A673 (cell line): ENCODE measurements at regions not wholly inside any gene's neighbourhood (a gene's known extent, or its start where the extent isn't known, plus 50 kb on each side); places are given as distances from the start of the nearest gene placed in this dataset.

Experiments used
- BruUV-seq: library from RNA; stranded (reverse); fragments of 400-500 nt; replicated peaks from 2 replicates; lab custom pipeline; 2021; lab: Mats Ljungman, UMichigan
- CTCF ChIA-PET: fragments of 300-600 bp; sonication (Branson Sonifier 250); formaldehyde crosslinking; loops from one replicate; lab custom pipeline; 2022; ENCODE audit warnings: antibody characterized with exemption; lab: Charles Lee
- POLR2A ChIA-PET: fragments of 300-600 bp; sonication (Branson Sonifier 250); formaldehyde crosslinking; loops from one replicate; lab custom pipeline; 2022; ENCODE audit warnings: antibody characterized with exemption; ENCODE audit not compliant: low non-redundant PET; lab: Charles Lee
- DNase-seq: peaks from one replicate; pipeline ENCODE4 v3.0.0-alpha.2; 2015; ENCODE audit warnings: low spot score
- H3K27ac ChIP-seq: fragments of 200-600 bp; sonication (generic); 2 replicates; pipeline ENCODE4 v1.5.1; 2016; ENCODE audit warnings: mixed run types, low read depth, mild to moderate bottlenecking, mixed read lengths, antibody characterized with exemption, low read length; ENCODE audit not compliant: poor library complexity, severe bottlenecking
- H3K27me3 ChIP-seq: fragments of 200-600 bp; sonication (generic); replicated peaks from 2 replicates; pipeline ENCODE4 v1.6.1; 2017; ENCODE audit warnings: mixed run types, low read depth, mild to moderate bottlenecking, mixed read lengths, antibody characterized with exemption, low read length; ENCODE audit not compliant: insufficient read depth, poor library complexity
- H3K36me3 ChIP-seq: fragments of 200-600 bp; sonication (generic); 2 replicates; pipeline ENCODE4 v1.6.1; 2016; ENCODE audit warnings: mixed run types, mild to moderate bottlenecking, mixed read lengths, antibody characterized with exemption, low read length; ENCODE audit not compliant: insufficient read depth, poor library complexity, severe bottlenecking
- H3K4me1 ChIP-seq: fragments of 200-600 bp; sonication (generic); 2 replicates; pipeline ENCODE4 v1.6.1; 2017; ENCODE audit warnings: mixed run types, mild to moderate bottlenecking, mixed read lengths, antibody characterized with exemption, low read length; ENCODE audit not compliant: insufficient read depth, poor library complexity, severe bottlenecking
- H3K4me3 ChIP-seq: fragments of 200-600 bp; sonication (generic); 2 replicates; pipeline ENCODE4 v1.5.1; 2016; ENCODE audit warnings: low read depth, mixed run types, mild to moderate bottlenecking, mixed read lengths, low read length; ENCODE audit not compliant: poor library complexity, severe bottlenecking
- H3K9me3 ChIP-seq: fragments of 200-600 bp; sonication (generic); 2 replicates; pipeline ENCODE4 v1.6.1; 2016; ENCODE audit warnings: mixed run types, low read depth, mild to moderate bottlenecking, mixed read lengths, antibody characterized with exemption, low read length; ENCODE audit not compliant: poor library complexity, severe bottlenecking
- EZH2 ChIP-seq: fragments of 200-600 bp; sonication (generic); IDR thresholded peaks from 2 replicates; pipeline ENCODE4 v1.6.1; 2017; ENCODE audit warnings: borderline replicate concordance, low read depth, mild to moderate bottlenecking, mixed read lengths, antibody characterized with exemption, low read length; ENCODE audit not compliant: poor library complexity, severe bottlenecking
- intact Hi-C: fragments of 100-400 bp; cut with micrococcal nuclease; formaldehyde crosslinking; loops from one replicate; pipeline ENCODE4 v1.10.0; 2022; ENCODE audit not compliant: unreplicated experiment
- TF ChIP-seq, protein P1 (sequence below): fragments of 300-800, 200-600 bp; sonication (generic); conservative IDR thresholded peaks from 2 replicates; pipeline ENCODE4 v1.5.1; 2017; ENCODE audit warnings: low read depth, mild to moderate bottlenecking, antibody characterized with exemption, low read length, moderate library complexity, mixed read lengths

DNA sequence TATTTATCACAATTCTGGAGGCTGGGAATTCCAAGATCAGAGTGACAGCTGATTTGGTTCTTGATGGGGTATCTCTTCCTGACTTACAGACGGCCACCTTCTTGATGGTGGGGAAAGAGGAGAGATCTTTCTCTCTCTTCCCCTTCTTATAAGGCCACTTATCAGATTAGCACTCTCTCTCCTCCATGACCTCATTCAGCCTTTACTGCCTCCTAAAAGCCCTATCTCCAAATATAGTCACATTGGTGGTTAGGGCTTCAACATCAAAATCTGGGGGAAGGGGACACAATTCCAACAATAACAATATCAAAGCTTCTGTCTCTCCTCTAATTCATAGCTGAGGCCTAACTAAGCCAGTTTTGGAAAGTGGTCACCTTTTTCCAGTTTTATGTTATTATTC, 91.7 kb upstream of the MBNL1 start:
- H3K9me3 ChIP-seq = no peaks in the 10 kb centered on the region
- no peak overlapping the region for H3K27ac ChIP-seq
- DNase-seq = no peak
- H3K4me3 ChIP-seq = no peak overlapping the region
- POLR2A ChIA-PET = no interaction called here
- H3K27me3 ChIP-seq = no peaks in the 10 kb centered on the region
- TF ChIP-seq, protein P1, sequence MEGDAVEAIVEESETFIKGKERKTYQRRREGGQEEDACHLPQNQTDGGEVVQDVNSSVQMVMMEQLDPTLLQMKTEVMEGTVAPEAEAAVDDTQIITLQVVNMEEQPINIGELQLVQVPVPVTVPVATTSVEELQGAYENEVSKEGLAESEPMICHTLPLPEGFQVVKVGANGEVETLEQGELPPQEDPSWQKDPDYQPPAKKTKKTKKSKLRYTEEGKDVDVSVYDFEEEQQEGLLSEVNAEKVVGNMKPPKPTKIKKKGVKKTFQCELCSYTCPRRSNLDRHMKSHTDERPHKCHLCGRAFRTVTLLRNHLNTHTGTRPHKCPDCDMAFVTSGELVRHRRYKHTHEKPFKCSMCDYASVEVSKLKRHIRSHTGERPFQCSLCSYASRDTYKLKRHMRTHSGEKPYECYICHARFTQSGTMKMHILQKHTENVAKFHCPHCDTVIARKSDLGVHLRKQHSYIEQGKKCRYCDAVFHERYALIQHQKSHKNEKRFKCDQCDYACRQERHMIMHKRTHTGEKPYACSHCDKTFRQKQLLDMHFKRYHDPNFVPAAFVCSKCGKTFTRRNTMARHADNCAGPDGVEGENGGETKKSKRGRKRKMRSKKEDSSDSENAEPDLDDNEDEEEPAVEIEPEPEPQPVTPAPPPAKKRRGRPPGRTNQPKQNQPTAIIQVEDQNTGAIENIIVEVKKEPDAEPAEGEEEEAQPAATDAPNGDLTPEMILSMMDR = no peak
- TF ChIP-seq EZH2 = no peak
- CTCF ChIA-PET = no interaction called here
- no TSS peak for BruUV-seq
- no peaks in the 10 kb centered on the region for H3K36me3 ChIP-seq
- intact Hi-C loops = no loop called here
- H3K4me1 ChIP-seq = peaks cover 5% of the 10 kb centered on the region

DNA sequence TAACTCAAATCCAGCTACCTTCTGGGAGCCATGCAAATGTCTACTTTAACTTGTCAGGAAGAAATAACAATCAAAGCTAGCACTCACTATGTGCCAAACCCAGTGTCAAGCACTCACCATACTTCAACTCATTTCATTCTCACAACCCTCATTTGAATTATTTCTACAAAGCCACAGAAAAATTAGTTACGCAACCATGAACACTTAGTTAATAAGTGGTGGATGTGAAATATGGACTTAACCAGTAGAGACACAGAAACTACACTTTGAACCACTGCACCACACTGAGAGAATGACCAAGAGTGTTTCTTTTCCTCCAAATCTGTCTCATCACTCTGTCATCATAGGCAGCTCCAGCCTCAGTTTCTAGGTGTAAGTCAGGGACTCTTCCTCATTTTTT, 91.0 kb upstream of the MBNL1 start:
- no TSS peak for BruUV-seq

DNA sequence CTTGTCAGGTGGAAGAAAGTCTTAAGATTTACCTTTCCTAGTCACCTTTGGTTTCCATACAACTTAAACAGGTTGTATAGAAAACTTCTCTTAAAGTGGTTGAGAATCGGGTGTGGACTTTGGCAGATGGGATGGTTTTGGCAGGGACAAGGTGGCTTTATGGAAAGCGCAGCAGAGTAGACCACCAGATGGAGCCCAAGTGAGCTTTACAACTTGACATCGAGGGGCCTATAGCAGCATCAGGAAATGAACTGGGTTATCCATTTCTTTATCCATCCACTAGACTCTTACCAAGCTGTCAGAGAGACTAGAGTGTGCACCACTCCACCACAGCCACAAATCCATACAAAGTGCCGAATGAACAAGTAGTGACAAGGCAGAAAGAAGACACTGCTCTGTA, 85.3 kb upstream of the MBNL1 start:
- Histone ChIP-seq H3K4me3 (no peak overlapping the region), H3K9me3 (no peaks in the 10 kb centered on the region), H3K36me3 (no peaks in the 10 kb centered on the region), H3K4me1 (peaks cover 6% of the 10 kb centered on the region), H3K27ac (no peak overlapping the region), H3K27me3 (no peaks in the 10 kb centered on the region)
- CTCF ChIA-PET = interaction anchor here (0.7 to 3.5 kb wide), 3 partner anchors 111 to 289 kb away, joined by 3 to 32 read pairs (median 8); no protein-coding TSS in a partner anchor
- POLR2A ChIA-PET = no interaction called here
- peak; percentile 80 for DNase-seq
- intact Hi-C loops = loop anchor here (1.0 kb wide), 1 partner anchor 261 kb away; no protein-coding TSS in a partner anchor
- TF ChIP-seq EZH2 = no peak
- TF ChIP-seq, protein P1 = peak; percentile 81
- BruUV-seq = no TSS peak

More for the DNA sequence above, 91.0 kb upstream of the MBNL1 start:
- H3K27ac ChIP-seq = no peak overlapping the region
- no peak overlapping the region for H3K4me3 ChIP-seq
- H3K4me1 ChIP-seq = peaks cover 5% of the 10 kb centered on the region
- no peak for TF ChIP-seq EZH2
- TF ChIP-seq, protein P1 = no peak
- no peaks in the 10 kb centered on the region for H3K27me3 ChIP-seq
- no peaks in the 10 kb centered on the region for H3K36me3 ChIP-seq
- CTCF ChIA-PET = no interaction called here
- DNase-seq = no peak
- POLR2A ChIA-PET = no interaction called here
- intact Hi-C loops = no loop called here
- H3K9me3 ChIP-seq = no peaks in the 10 kb centered on the region
